Smooth muscle cell (in vitro differentiated cells): ENCODE measurements at regions not wholly inside any gene's neighbourhood (a gene's known extent, or its start where the extent isn't known, plus 50 kb on each side); places are given as distances from the start of the nearest gene placed in this dataset.

Source experiments
- DNase-seq: peaks from one replicate; lab custom pipeline; 2025; ENCODE audit not compliant: unreplicated experiment; lab: John Stamatoyannopoulos, UW
- H2AFZ ChIP-seq: fragments of 200-600 bp; sonication (generic); 2 replicates; pipeline ENCODE4 v1.6.0; 2016; ENCODE audit warnings: antibody characterized with exemption, low read depth, mild to moderate bottlenecking
- H3F3A ChIP-seq: fragments of 200-600 bp; sonication (generic); 2 replicates; pipeline ENCODE4 v1.6.0; 2017; ENCODE audit warnings: antibody characterized with exemption, low read depth
- H3K27ac ChIP-seq: fragments of 200-600 bp; sonication (generic); 2 replicates; pipeline ENCODE4 v1.5.1; 2016; ENCODE audit warnings: low read depth, mild to moderate bottlenecking
- H3K27me3 ChIP-seq: fragments of 200-600 bp; sonication (generic); 2 replicates; pipeline ENCODE4 v1.6.1; 2016; ENCODE audit warnings: low read depth, mild to moderate bottlenecking
- H3K36me3 ChIP-seq: fragments of 200-600 bp; sonication (generic); 2 replicates; pipeline ENCODE4 v1.5.1; 2016; ENCODE audit warnings: low read depth
- H3K4me1 ChIP-seq: fragments of 200-600 bp; sonication (generic); 2 replicates; pipeline ENCODE4 v1.5.1; 2016; ENCODE audit warnings: low read depth
- H3K4me2 ChIP-seq: fragments of 200-600 bp; sonication (generic); 2 replicates; pipeline ENCODE4 v1.6.0; 2016; ENCODE audit warnings: mild to moderate bottlenecking
- H3K4me3 ChIP-seq: fragments of 200-600 bp; sonication (generic); 2 replicates; pipeline ENCODE4 v1.5.1; 2016; ENCODE audit warnings: mild to moderate bottlenecking
- H3K79me2 ChIP-seq: fragments of 200-600 bp; sonication (generic); 2 replicates; pipeline ENCODE4 v1.6.0; 2016; ENCODE audit warnings: low read depth, mild to moderate bottlenecking
- H3K9ac ChIP-seq: fragments of 200-600 bp; sonication (generic); 2 replicates; pipeline ENCODE4 v1.6.0; 2016; ENCODE audit warnings: low read depth
- H3K9me3 ChIP-seq: fragments of 200-600 bp; sonication (generic); replicated peaks from 2 replicates; pipeline ENCODE4 v1.5.1; 2016; ENCODE audit warnings: low read depth
- H4K20me1 ChIP-seq: fragments of 200-600 bp; sonication (generic); 2 replicates; pipeline ENCODE4 v1.6.0; 2016; ENCODE audit warnings: low read depth
- WGBS: methylation state at CpG from one replicate; pipeline ENCODE4 v1.1.7; 2016; ENCODE audit warnings: low lambda C conversion rate; 5-methylcytosine and 5-hydroxymethylcytosine counted together
- TF ChIP-seq, protein P1 (sequence below): fragments of 200-600 bp; sonication (generic); IDR thresholded peaks from 2 replicates; pipeline ENCODE4 v1.5.1; 2017; ENCODE audit warnings: borderline replicate concordance, mild to moderate bottlenecking, antibody characterized with exemption; ENCODE audit not compliant: insufficient read depth, poor library complexity, severe bottlenecking

- TF ChIP-seq, protein P1, sequence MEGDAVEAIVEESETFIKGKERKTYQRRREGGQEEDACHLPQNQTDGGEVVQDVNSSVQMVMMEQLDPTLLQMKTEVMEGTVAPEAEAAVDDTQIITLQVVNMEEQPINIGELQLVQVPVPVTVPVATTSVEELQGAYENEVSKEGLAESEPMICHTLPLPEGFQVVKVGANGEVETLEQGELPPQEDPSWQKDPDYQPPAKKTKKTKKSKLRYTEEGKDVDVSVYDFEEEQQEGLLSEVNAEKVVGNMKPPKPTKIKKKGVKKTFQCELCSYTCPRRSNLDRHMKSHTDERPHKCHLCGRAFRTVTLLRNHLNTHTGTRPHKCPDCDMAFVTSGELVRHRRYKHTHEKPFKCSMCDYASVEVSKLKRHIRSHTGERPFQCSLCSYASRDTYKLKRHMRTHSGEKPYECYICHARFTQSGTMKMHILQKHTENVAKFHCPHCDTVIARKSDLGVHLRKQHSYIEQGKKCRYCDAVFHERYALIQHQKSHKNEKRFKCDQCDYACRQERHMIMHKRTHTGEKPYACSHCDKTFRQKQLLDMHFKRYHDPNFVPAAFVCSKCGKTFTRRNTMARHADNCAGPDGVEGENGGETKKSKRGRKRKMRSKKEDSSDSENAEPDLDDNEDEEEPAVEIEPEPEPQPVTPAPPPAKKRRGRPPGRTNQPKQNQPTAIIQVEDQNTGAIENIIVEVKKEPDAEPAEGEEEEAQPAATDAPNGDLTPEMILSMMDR: no peak
- H3K4me1 ChIP-seq: no peaks in the 10 kb centered on the region
- 78% methylated on average over 5 of the region's 5 CpGs for WGBS
- H3K4me3 ChIP-seq: no peak overlapping the region
- no peak overlapping the region for H2AFZ ChIP-seq
- no peaks in the 10 kb centered on the region for H3F3A ChIP-seq
- H3K27me3 ChIP-seq: peaks cover 6% of the 10 kb centered on the region
- no peaks in the 10 kb centered on the region for H3K36me3 ChIP-seq
- no peak overlapping the region for H3K27ac ChIP-seq
- DNase-seq: no peak
- H3K4me2 ChIP-seq: no peak overlapping the region
- H3K9me3 ChIP-seq: no peaks in the 10 kb centered on the region
- H3K79me2 ChIP-seq: no peaks in the 10 kb centered on the region
- H4K20me1 ChIP-seq: no peaks in the 10 kb centered on the region
- no peak overlapping the region for H3K9ac ChIP-seq
Measured at GRCh38 chr3:73254062-73254461, 192.6 kb downstream of the EBLN2 start.

DNA sequence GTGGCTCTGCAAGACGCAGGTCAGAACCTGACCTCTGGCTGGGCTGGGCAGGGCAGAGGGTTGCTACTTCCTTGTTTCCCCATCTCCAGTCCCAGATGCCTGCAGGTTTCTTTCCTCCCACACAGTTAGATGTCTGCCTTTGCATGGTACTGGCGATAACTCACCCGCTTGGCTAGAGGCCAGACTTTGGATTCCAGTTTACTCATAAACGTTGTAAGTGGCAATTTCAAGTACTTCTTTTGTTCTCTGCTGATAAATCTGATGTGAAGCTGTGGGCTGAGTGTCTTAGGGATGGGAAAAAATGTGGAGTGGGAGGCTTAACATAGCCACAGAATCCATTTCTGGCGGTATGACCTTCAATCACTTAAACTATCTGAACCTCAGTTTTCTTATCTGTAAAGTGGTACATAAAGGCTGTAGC is 194.2 kb downstream of the EBLN2 start:
- H3K4me1 ChIP-seq: no peaks in the 10 kb centered on the region
- no peak for DNase-seq
- H3K4me2 ChIP-seq: no peak overlapping the region
- peaks cover 13% of the 10 kb centered on the region for H3K27me3 ChIP-seq
- 19% methylated on average over 5 of the region's 5 CpGs for WGBS
- H2AFZ ChIP-seq: no peak overlapping the region
- H4K20me1 ChIP-seq: no peaks in the 10 kb centered on the region
- H3K4me3 ChIP-seq: no peak overlapping the region
- H3K27ac ChIP-seq: no peak overlapping the region
- no peaks in the 10 kb centered on the region for H3K36me3 ChIP-seq
- TF ChIP-seq, protein P1: no peak
- no peaks in the 10 kb centered on the region for H3K9me3 ChIP-seq
- H3F3A ChIP-seq: no peaks in the 10 kb centered on the region
- H3K9ac ChIP-seq: no peak overlapping the region
- no peaks in the 10 kb centered on the region for H3K79me2 ChIP-seq

DNA sequence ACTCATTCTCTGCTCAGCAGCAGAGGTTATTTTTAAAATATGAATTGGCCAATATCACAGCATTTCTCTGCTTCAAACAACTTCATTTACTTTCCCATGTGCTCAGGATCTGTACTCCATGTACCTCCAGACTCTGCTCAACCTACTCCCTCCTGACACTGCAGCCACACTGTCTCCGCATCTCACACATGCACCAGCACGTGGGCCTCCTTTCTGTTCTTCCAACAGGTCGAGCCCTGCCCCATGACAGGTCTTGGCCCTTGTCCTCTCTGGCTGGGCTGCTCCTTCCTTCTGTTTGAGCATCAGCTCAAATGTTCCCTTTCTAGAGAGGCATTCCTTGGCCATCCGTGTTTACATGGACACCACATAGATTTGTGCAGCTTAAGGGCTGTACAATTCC is 195.7 kb downstream of the EBLN2 start:
- TF ChIP-seq, protein P1: no peak
- Histone ChIP-seq H3K36me3 (no peaks in the 10 kb centered on the region), H3K79me2 (no peaks in the 10 kb centered on the region), H3F3A (no peaks in the 10 kb centered on the region), H3K4me2 (no peak overlapping the region), H3K27me3 (peaks cover 14% of the 10 kb centered on the region), H2AFZ (no peak overlapping the region), H3K4me3 (no peak overlapping the region), H4K20me1 (no peaks in the 10 kb centered on the region), H3K9ac (no peak overlapping the region), H3K9me3 (no peaks in the 10 kb centered on the region), H3K27ac (no peak overlapping the region), H3K4me1 (no peaks in the 10 kb centered on the region)
- 92% methylated on average over 4 of the region's 4 CpGs for WGBS
- no peak for DNase-seq

DNA sequence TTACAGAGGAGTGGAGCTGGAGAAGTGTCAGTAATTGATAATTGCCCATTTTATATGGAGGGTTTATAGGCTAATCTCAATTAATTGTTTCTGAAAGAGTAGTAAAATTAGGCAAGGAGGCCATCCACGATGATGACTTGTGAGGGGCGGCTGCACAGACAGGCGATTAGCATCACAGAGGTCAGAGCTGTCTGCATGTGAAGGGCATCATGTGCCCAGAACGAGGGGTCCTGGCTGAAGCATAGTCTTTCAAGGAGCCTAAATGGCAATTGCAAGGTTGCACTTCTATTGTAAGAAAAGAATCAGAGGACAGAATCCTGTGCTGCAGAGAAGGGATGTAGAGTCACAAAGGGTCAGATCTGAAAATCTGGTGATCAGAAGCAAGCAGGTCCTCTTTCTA is 196.6 kb downstream of the EBLN2 start:
- Histone ChIP-seq H3K4me3 (no peak overlapping the region), H3K27me3 (peaks cover 14% of the 10 kb centered on the region), H3F3A (no peaks in the 10 kb centered on the region), H3K36me3 (no peaks in the 10 kb centered on the region), H2AFZ (no peak overlapping the region), H3K27ac (no peak overlapping the region), H3K79me2 (no peaks in the 10 kb centered on the region), H4K20me1 (no peaks in the 10 kb centered on the region), H3K9me3 (no peaks in the 10 kb centered on the region), H3K4me2 (no peak overlapping the region), H3K4me1 (no peaks in the 10 kb centered on the region), H3K9ac (no peak overlapping the region)
- WGBS: 64% methylated on average over 4 of the region's 4 CpGs
- TF ChIP-seq, protein P1: no peak
- DNase-seq: no peak
